Uterus (tissue), 3 donors: ENCODE measurements at regions not wholly inside any gene's neighbourhood (a gene's known extent, or its start where the extent isn't known, plus 50 kb on each side); places are given as distances from the start of the nearest gene placed in this dataset.

Experiments used
- DNase-seq, 2 donors: peaks; one replicate each; pipeline ENCODE4 v3.0.0-alpha.2; 2019 to 2020
- H3K27ac ChIP-seq, 2 donors: fragments of 200-600 bp; sonication (generic); 1 replicate in 1 of 2; 2 replicates in 1 of 2; pipeline ENCODE4 v1.5.1; 2016 to 2018
- H3K27me3 ChIP-seq, 2 donors: fragments of 200-600 bp; sonication (generic); one replicate each; pipeline ENCODE4 v1.5.1; 2018 to 2019; ENCODE audit warnings: control low read depth in 1 of 2
- H3K36me3 ChIP-seq, 2 donors: fragments of 200-600 bp; sonication (generic); one replicate each; pipeline ENCODE4 v1.5.1; 2019; ENCODE audit warnings: control low read depth in 1 of 2
- H3K4me1 ChIP-seq, 2 donors: fragments of 200-600 bp; sonication (generic); one replicate each; pipeline ENCODE4 v1.5.1; 2018 to 2019; ENCODE audit warnings: control low read depth in 1 of 2
- H3K4me3 ChIP-seq, 2 donors: fragments of 200-600 bp; sonication (generic); 1 replicate in 1 of 2; 2 replicates in 1 of 2; pipeline ENCODE4 v1.5.1; 2018 to 2019; ENCODE audit warnings: mild to moderate bottlenecking in 1 of 2
- H3K9me3 ChIP-seq, 2 donors: fragments of 200-600 bp; sonication (generic); one replicate each; pipeline ENCODE4 v1.5.1; 2019; ENCODE audit warnings: control low read depth in 1 of 2
- POLR2A ChIP-seq, 2 donors: fragments of 450-650 bp; IDR thresholded peaks; one replicate each; pipeline ENCODE4 v1.6.1; 2016; ENCODE audit warnings: antibody characterized with exemption in 2 of 2, mild to moderate bottlenecking in 1 of 2, moderate library complexity in 1 of 2
- intact Hi-C: fragments of 100-400 bp; cut with DNase I; formaldehyde crosslinking; loops from one replicate; pipeline ENCODE4 v1.15.1; 2023; ENCODE audit warnings: low total_unique reads
- TF ChIP-seq, protein P1 (sequence below), 4 experiments: fragments of 200-600 bp in 2 of 4; fragments of 450-650 bp in 2 of 4; sonication (generic) in 2 of 4; IDR thresholded peaks; one replicate each; pipeline ENCODE4 v1.5.1; 2016 to 2019; ENCODE audit warnings: antibody characterized with exemption in 4 of 4, mild to moderate bottlenecking in 2 of 4, moderate library complexity in 1 of 4
- donor health status: DM: yes; HTN: yes; CAD: no.

- no peak for DNase-seq
- H3K27ac ChIP-seq = no peak overlapping the region
- H3K9me3 ChIP-seq = no peaks in the 10 kb centered on the region
- H3K4me3 ChIP-seq = no peak overlapping the region
- no peaks in the 10 kb centered on the region for H3K27me3 ChIP-seq
- no peak for TF ChIP-seq POLR2A (IDR thresholded peaks at IDR 0.05)
- TF ChIP-seq, protein P1, sequence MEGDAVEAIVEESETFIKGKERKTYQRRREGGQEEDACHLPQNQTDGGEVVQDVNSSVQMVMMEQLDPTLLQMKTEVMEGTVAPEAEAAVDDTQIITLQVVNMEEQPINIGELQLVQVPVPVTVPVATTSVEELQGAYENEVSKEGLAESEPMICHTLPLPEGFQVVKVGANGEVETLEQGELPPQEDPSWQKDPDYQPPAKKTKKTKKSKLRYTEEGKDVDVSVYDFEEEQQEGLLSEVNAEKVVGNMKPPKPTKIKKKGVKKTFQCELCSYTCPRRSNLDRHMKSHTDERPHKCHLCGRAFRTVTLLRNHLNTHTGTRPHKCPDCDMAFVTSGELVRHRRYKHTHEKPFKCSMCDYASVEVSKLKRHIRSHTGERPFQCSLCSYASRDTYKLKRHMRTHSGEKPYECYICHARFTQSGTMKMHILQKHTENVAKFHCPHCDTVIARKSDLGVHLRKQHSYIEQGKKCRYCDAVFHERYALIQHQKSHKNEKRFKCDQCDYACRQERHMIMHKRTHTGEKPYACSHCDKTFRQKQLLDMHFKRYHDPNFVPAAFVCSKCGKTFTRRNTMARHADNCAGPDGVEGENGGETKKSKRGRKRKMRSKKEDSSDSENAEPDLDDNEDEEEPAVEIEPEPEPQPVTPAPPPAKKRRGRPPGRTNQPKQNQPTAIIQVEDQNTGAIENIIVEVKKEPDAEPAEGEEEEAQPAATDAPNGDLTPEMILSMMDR (IDR thresholded peaks at IDR 0.05) = no peak
- intact Hi-C loops = no loop called here
- H3K4me1 ChIP-seq = no peaks in the 10 kb centered on the region
- H3K36me3 ChIP-seq = no peaks in the 10 kb centered on the region
Measured at GRCh38 chrX:27404366-27404765, 58.8 kb downstream of the PPP4R3C start.

GRCh38 chrX:27399146-27399456 is 64.0 kb downstream of the PPP4R3C start:
- TF ChIP-seq, protein P1 (IDR thresholded peaks at IDR 0.05) = no peak
- no peak for TF ChIP-seq POLR2A (IDR thresholded peaks at IDR 0.05)
- Histone ChIP-seq H3K36me3 (no peaks in the 10 kb centered on the region), H3K27ac (no peak overlapping the region), H3K27me3 (peaks cover 0 to 10% of the 10 kb centered on the region in 2 donors), H3K4me3 (no peak overlapping the region), H3K9me3 (no peaks in the 10 kb centered on the region), H3K4me1 (no peaks in the 10 kb centered on the region)
- intact Hi-C loops = no loop called here
- no peak for DNase-seq

DNA sequence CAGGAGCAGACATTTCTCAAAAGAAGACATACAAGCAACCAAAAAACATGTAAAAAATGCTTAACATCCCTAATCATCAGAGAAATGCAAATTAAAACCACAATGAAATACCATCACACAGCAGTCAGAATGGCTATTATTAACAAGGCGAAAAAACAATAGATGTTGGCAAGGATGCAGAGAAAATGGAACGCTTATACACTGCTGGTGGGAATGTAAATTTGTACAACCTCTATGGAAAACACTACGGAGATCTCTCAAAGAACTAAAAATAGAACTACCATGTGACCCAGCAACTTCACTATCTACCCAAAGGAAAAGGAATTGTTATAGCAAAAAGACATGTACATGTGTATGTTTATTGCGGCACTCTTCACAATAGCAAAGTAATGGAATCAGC is 71.5 kb downstream of the PPP4R3C start:
- H3K4me1 ChIP-seq = no peaks in the 10 kb centered on the region
- no peak overlapping the region for H3K4me3 ChIP-seq
- intact Hi-C loops = no loop called here
- no peaks in the 10 kb centered on the region for H3K36me3 ChIP-seq
- no peaks in the 10 kb centered on the region for H3K9me3 ChIP-seq
- TF ChIP-seq POLR2A (IDR thresholded peaks at IDR 0.05) = no peak
- TF ChIP-seq, protein P1 (IDR thresholded peaks at IDR 0.05) = no peak
- no peak for DNase-seq
- no peaks in the 10 kb centered on the region for H3K27me3 ChIP-seq
- H3K27ac ChIP-seq = no peak overlapping the region

DNA sequence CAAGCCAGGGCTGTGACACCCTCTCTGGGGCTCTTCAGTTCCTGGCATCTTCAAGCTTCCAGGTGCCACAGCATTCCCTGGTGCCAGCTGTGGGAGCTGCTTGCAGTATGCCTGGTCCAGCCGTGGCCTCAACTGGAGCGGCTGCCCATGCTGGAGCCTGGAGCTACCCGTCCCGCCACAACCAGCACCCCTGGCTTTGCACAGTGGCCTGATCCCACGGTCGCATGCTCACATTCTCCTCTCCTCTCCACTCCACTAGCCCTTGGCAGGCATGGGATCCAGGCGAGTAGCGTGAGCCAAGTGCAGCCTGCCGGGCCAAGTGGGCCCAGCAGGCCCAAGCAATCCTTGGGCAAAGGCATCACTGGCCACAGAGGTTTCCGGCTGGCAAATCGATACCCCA is 81.7 kb downstream of the PPP4R3C start:
- H3K36me3 ChIP-seq = no peaks in the 10 kb centered on the region

GRCh38 chrX:27380163-27380845 is 82.8 kb downstream of the PPP4R3C start:
- Histone ChIP-seq H3K4me3 (no peak overlapping the region), H3K4me1 (no peaks in the 10 kb centered on the region), H3K27ac (no peak overlapping the region), H3K36me3 (no peaks in the 10 kb centered on the region), H3K9me3 (no peaks in the 10 kb centered on the region), H3K27me3 (no peaks in the 10 kb centered on the region)
- DNase-seq = no peak
- no peak for TF ChIP-seq POLR2A (IDR thresholded peaks at IDR 0.05)
- TF ChIP-seq, protein P1 (IDR thresholded peaks at IDR 0.05) = no peak
- intact Hi-C loops = no loop called here

More for the DNA sequence above, 81.7 kb downstream of the PPP4R3C start:
- H3K27me3 ChIP-seq = no peaks in the 10 kb centered on the region
- H3K27ac ChIP-seq = no peak overlapping the region
- TF ChIP-seq POLR2A (IDR thresholded peaks at IDR 0.05) = no peak
- TF ChIP-seq, protein P1 (IDR thresholded peaks at IDR 0.05) = no peak
- DNase-seq = no peak
- no peaks in the 10 kb centered on the region for H3K9me3 ChIP-seq
- no peaks in the 10 kb centered on the region for H3K4me1 ChIP-seq
- no peak overlapping the region for H3K4me3 ChIP-seq
- intact Hi-C loops = no loop called here
